HepG2 (cell line): ENCODE measurements at regions not wholly inside any gene's neighbourhood (a gene's known extent, or its start where the extent isn't known, plus 50 kb on each side); places are given as distances from the start of the nearest gene placed in this dataset.

ENCODE experiments used
- ATAC-seq: fragments of 200-7000 bp; cut with Tn5 transposase; 3 replicates; pipeline ENCODE4 v1.9.1; 2020; ENCODE audit warnings: mild to moderate bottlenecking, moderate library complexity
- BruUV-seq: library from RNA; stranded (reverse); fragments of 400-500 nt; replicated peaks from 2 replicates; lab custom pipeline; 2021; lab: Mats Ljungman, UMichigan
- CTCF ChIA-PET: fragments of 300-600 bp; formaldehyde crosslinking; extraction: SDS; loops from one replicate; lab custom pipeline; 2021; ENCODE audit warnings: low total read pairs, inconsistent platforms, low intra/inter-chr PET ratio; lab: Yijun Ruan, JAX
- POLR2A ChIA-PET: fragments of 350-600 bp; sonication (Branson Sonifier 250); formaldehyde crosslinking; loops from one replicate; lab custom pipeline; 2020; ENCODE audit warnings: antibody characterized with exemption, inconsistent platforms; lab: Yijun Ruan, JAX
- DNase-seq: peaks from one replicate; pipeline ENCODE4 v3.0.0-alpha.2; 2015; ENCODE audit warnings: low spot score
- FAIRE-seq: peaks from 3 replicates; lab custom pipeline; 2011; peaks lifted over from hg19 to GRCh38; lab: Jason Lieb, UNC
- H2AFZ ChIP-seq: one replicate; pipeline ENCODE4 v1.6.1; 2011; ENCODE audit warnings: low read length, inconsistent platforms
- H3K27ac ChIP-seq: fragments of 300-600 bp; 3 replicates; pipeline ENCODE4 v1.8.0; 2011; ENCODE audit warnings: mixed run types, mild to moderate bottlenecking, mixed read lengths, low read length, inconsistent platforms; ENCODE audit not compliant: insufficient read depth; ENCODE audit errors: extremely low read length
- H3K27me3 ChIP-seq, 2 experiments: fragments of 200-600 bp in 1 of 2; 2 replicates in 1 of 2; 3 replicates in 1 of 2; pipeline versions ENCODE4 v1.6.0 to v1.8.0; 2011; ENCODE audit warnings: low read length in 2 of 2, mild to moderate bottlenecking in 2 of 2, moderate library complexity in 2 of 2, inconsistent platforms in 1 of 2; ENCODE audit not compliant: insufficient read depth in 2 of 2, control insufficient read depth in 1 of 2
- H3K36me3 ChIP-seq, 2 experiments: fragments of 200-600 bp in 1 of 2; replicated peaks in 1 of 2; 2 replicates in 1 of 2; 3 replicates in 1 of 2; pipeline versions ENCODE4 v1.5.1 to v1.8.0; 2011; ENCODE audit warnings: low read length in 2 of 2, inconsistent platforms in 1 of 2; ENCODE audit not compliant: insufficient read depth in 2 of 2, control insufficient read depth in 1 of 2
- H3K4me1 ChIP-seq: 2 replicates; pipeline ENCODE4 v1.5.1; 2012; ENCODE audit warnings: low read length, inconsistent platforms; ENCODE audit not compliant: insufficient read depth
- H3K4me2 ChIP-seq: 2 replicates; pipeline ENCODE4 v1.6.0; 2011; ENCODE audit warnings: low read depth, low read length, inconsistent platforms
- H3K4me3 ChIP-seq, 3 experiments: fragments of 200-600 bp in 1 of 3; sonication (generic), shearing (Covaris generic) in 1 of 3; replicated peaks in 1 of 3; 2 replicates each; pipeline ENCODE4 v1.5.1; 2011 to 2016; ENCODE audit warnings: low read length in 3 of 3, inconsistent platforms in 2 of 3, low read depth in 2 of 3, mild to moderate bottlenecking in 2 of 3, control low read depth in 1 of 3, mixed read lengths in 1 of 3; ENCODE audit not compliant: insufficient read depth in 1 of 3
- H3K79me2 ChIP-seq: one replicate; pipeline ENCODE4 v1.6.1; 2011; ENCODE audit warnings: low read length, inconsistent platforms; ENCODE audit not compliant: insufficient read depth
- H3K9ac ChIP-seq: 2 replicates; pipeline ENCODE4 v1.6.0; 2011; ENCODE audit warnings: mild to moderate bottlenecking, low read depth, low read length, inconsistent platforms; ENCODE audit not compliant: insufficient read depth
- H3K9me3 ChIP-seq: 2 replicates; pipeline ENCODE4 v1.5.1; 2012; ENCODE audit warnings: mild to moderate bottlenecking, low read length
- H4K20me1 ChIP-seq: 2 replicates; pipeline ENCODE4 v1.6.0; 2011; ENCODE audit warnings: inconsistent platforms, mild to moderate bottlenecking, low read length, moderate library complexity; ENCODE audit not compliant: insufficient read depth
- BORCS8-MEF2B ChIP-seq: sonication (generic); formaldehyde crosslinking; IDR thresholded peaks from 2 replicates; pipeline ENCODE4 v1.8.0; 2022; ENCODE audit warnings: mild to moderate bottlenecking, missing genetic modification reagents
- FOXJ3 ChIP-seq: sonication (generic); formaldehyde crosslinking; IDR thresholded peaks from 2 replicates; pipeline ENCODE4 v1.4.0; 2020; ENCODE audit warnings: missing genetic modification reagents, mild to moderate bottlenecking, borderline replicate concordance
- KLF6 ChIP-seq: IDR thresholded peaks from 2 replicates; pipeline ENCODE4 v1.8.0; 2016; ENCODE audit warnings: missing biosample characterization, missing genetic modification reagents
- SMAD1 ChIP-seq: sonication (generic); formaldehyde crosslinking; IDR thresholded peaks from 2 replicates; pipeline ENCODE4 v1.4.0; 2020; ENCODE audit warnings: missing genetic modification reagents, low read depth, mild to moderate bottlenecking, borderline replicate concordance
- ZHX1 ChIP-seq: sonication (generic); formaldehyde crosslinking; IDR thresholded peaks from 2 replicates; pipeline ENCODE4 v1.8.1; 2022; ENCODE audit warnings: low read depth, mild to moderate bottlenecking, missing genetic modification reagents
- ZNF460 ChIP-seq: sonication (generic); formaldehyde crosslinking; IDR thresholded peaks from 2 replicates; pipeline ENCODE4 v1.5.1; 2020; ENCODE audit warnings: missing genetic modification reagents, mild to moderate bottlenecking, borderline replicate concordance
- ZNF598 ChIP-seq: sonication (generic); formaldehyde crosslinking; IDR thresholded peaks from 2 replicates; pipeline ENCODE4 v1.5.1; 2020; ENCODE audit warnings: mild to moderate bottlenecking, missing genetic modification reagents, borderline replicate concordance
- WGBS: methylation state at CpG from one replicate; pipeline ENCODE4 v1.1.6; 2017; ENCODE audit warnings: low lambda C conversion rate; 5-methylcytosine and 5-hydroxymethylcytosine counted together
- in situ Hi-C: cut with HindIII; loops from 2 replicates; pipeline ENCODE4 v1.10.0; 2017; ENCODE audit warnings: low pct_unique_long_range_greater_than_20kb; ENCODE audit not compliant: extremely low pct_ligation_motif_present
- intact Hi-C: fragments of 100-400 bp; cut with micrococcal nuclease; formaldehyde crosslinking; loops from one replicate; pipeline ENCODE4 v1.10.0; 2022; ENCODE audit not compliant: unreplicated experiment

GRCh38 chr2:136319651-136320050, 201.7 kb upstream of the CXCR4 start:
- peaks cover 4% of the 10 kb centered on the region; the same call in 1 of the 2 replicates for H3K4me1 ChIP-seq
- ATAC-seq (no peak), DNase-seq (no peak), FAIRE-seq (no peak)
- no peaks in the 10 kb centered on the region for H3K9me3 ChIP-seq
- H3K36me3 ChIP-seq, result no peaks in the 10 kb centered on the region
- 52% methylated on average over 11 of the region's 11 CpGs for WGBS
- no TSS peak for BruUV-seq
- in situ Hi-C loops (no loop called here), intact Hi-C loops (no loop called here)
- H2AFZ ChIP-seq, result no peak overlapping the region
- H3K27me3 ChIP-seq, result peaks cover 0 to 25% of the 10 kb centered on the region in 2 experiments; a peak in 3 of 5 replicates
- H3K4me3 ChIP-seq, result no peak overlapping the region
- H3K4me2 ChIP-seq, result no peak overlapping the region
- ChIA-PET POLR2A (no interaction called here), CTCF (no interaction called here)
- no peaks in the 10 kb centered on the region for H4K20me1 ChIP-seq
- no peak overlapping the region for H3K27ac ChIP-seq
- no peak for TF ChIP-seq ZNF598 (CRISPR knock-in tag)
- TF ChIP-seq BORCS8-MEF2B (CRISPR knock-in tag), result no peak
- no peak for TF ChIP-seq ZHX1 (CRISPR knock-in tag)
- TF ChIP-seq FOXJ3 (CRISPR knock-in tag), result no peak
- TF ChIP-seq KLF6 (CRISPR knock-in tag), result no peak
- TF ChIP-seq SMAD1, result no peak
- TF ChIP-seq ZNF460 (CRISPR knock-in tag), result no peak
- no peaks in the 10 kb centered on the region for H3K79me2 ChIP-seq
- H3K9ac ChIP-seq, result no peak overlapping the region
